Neural progenitor cell (in vitro differentiated cells): ENCODE measurements at regions not wholly inside any gene's neighbourhood (a gene's known extent, or its start where the extent isn't known, plus 50 kb on each side); places are given as distances from the start of the nearest gene placed in this dataset.

Experiments used
- DNase-seq: peaks from one replicate; pipeline ENCODE4 v3.0.0-alpha.2; 2016; ENCODE audit warnings: low spot score
- H2AFZ ChIP-seq: fragments of 200-600 bp; sonication (generic); replicated peaks from 2 replicates; pipeline ENCODE4 v1.6.1; 2016; ENCODE audit warnings: antibody characterized with exemption
- H3F3A ChIP-seq: fragments of 200-600 bp; sonication (generic); 2 replicates; pipeline ENCODE4 v1.6.1; 2016; ENCODE audit warnings: antibody characterized with exemption, low read depth
- H3K27ac ChIP-seq: fragments of 200-600 bp; sonication (generic); 2 replicates; pipeline ENCODE4 v1.5.1; 2016; ENCODE audit warnings: mild to moderate bottlenecking
- H3K27me3 ChIP-seq: fragments of 200-600 bp; sonication (generic); 2 replicates; pipeline ENCODE4 v1.6.1; 2016; ENCODE audit warnings: mild to moderate bottlenecking, moderate library complexity
- H3K36me3 ChIP-seq: fragments of 200-600 bp; sonication (generic); 2 replicates; pipeline ENCODE4 v1.5.1; 2016
- H3K4me1 ChIP-seq: fragments of 200-600 bp; sonication (generic); 2 replicates; pipeline ENCODE4 v1.6.1; 2016; ENCODE audit warnings: mixed run types
- H3K4me2 ChIP-seq: fragments of 200-600 bp; sonication (generic); 2 replicates; pipeline ENCODE4 v1.6.1; 2016
- H3K4me3 ChIP-seq: fragments of 200-600 bp; sonication (generic); 2 replicates; pipeline ENCODE4 v1.5.1; 2016
- H3K79me2 ChIP-seq: fragments of 200-600 bp; sonication (generic); 2 replicates; pipeline ENCODE4 v1.6.1; 2016; ENCODE audit warnings: low read depth
- H3K9ac ChIP-seq: fragments of 200-600 bp; sonication (generic); 2 replicates; pipeline ENCODE4 v1.6.1; 2016
- H3K9me3 ChIP-seq: fragments of 200-600 bp; sonication (generic); 2 replicates; pipeline ENCODE4 v1.5.1; 2016; ENCODE audit warnings: low read depth
- H4K20me1 ChIP-seq: fragments of 200-600 bp; sonication (generic); 2 replicates; pipeline ENCODE4 v1.6.1; 2016; ENCODE audit warnings: low read depth
- H3K27ac Mint-ChIP-seq: 3 replicates; pipeline ENCODE4 v1.8.0; 2021; ENCODE audit warnings: mixed read lengths
- H3K27me3 Mint-ChIP-seq: 2 replicates; pipeline ENCODE4 v1.8.0; 2022; ENCODE audit warnings: low read depth, mild to moderate bottlenecking, inconsistent platforms, moderate library complexity, mixed read lengths; ENCODE audit not compliant: insufficient read depth
- H3K36me3 Mint-ChIP-seq: 3 replicates; pipeline ENCODE4 v1.8.0; 2021; ENCODE audit warnings: mixed read lengths
- H3K4me1 Mint-ChIP-seq: 3 replicates; pipeline ENCODE4 v1.8.0; 2021; ENCODE audit warnings: mixed read lengths
- H3K4me3 Mint-ChIP-seq: 3 replicates; pipeline ENCODE4 v1.8.0; 2021; ENCODE audit warnings: mild to moderate bottlenecking, moderate library complexity, mixed read lengths
- H3K9me3 Mint-ChIP-seq: 3 replicates; pipeline ENCODE4 v1.8.0; 2020; ENCODE audit warnings: mixed read lengths
- CTCF ChIP-seq: fragments of 200-600 bp; sonication (generic); IDR thresholded peaks from 2 replicates; pipeline ENCODE4 v1.5.1; 2017; ENCODE audit warnings: antibody characterized with exemption, mild to moderate bottlenecking
- EZH2 ChIP-seq: fragments of 200-600 bp; sonication (generic); IDR thresholded peaks from 2 replicates; pipeline ENCODE4 v1.6.1; 2017; ENCODE audit warnings: antibody characterized with exemption, mild to moderate bottlenecking, moderate library complexity
- EZH2phosphoT487 ChIP-seq: fragments of 200-600 bp; sonication (generic); IDR thresholded peaks from 2 replicates; pipeline ENCODE4 v1.6.1; 2017; ENCODE audit warnings: antibody characterized with exemption

GRCh38 chr15:94135486-94136147 is 95.7 kb upstream of the MCTP2 start:
- peak; percentile 46 for DNase-seq
- no peak overlapping the region for H3K4me2 ChIP-seq
- no peaks in the 10 kb centered on the region for H3K79me2 ChIP-seq
- H3K9me3 Mint-ChIP-seq = peaks cover 6% of the 10 kb centered on the region
- no peak overlapping the region for H3K9ac ChIP-seq
- no peaks in the 10 kb centered on the region for H3K9me3 ChIP-seq
- H3K4me1 ChIP-seq = no peaks in the 10 kb centered on the region
- H3K27me3 ChIP-seq = peaks cover 18% of the 10 kb centered on the region
- no peak overlapping the region for H2AFZ ChIP-seq
- no peaks in the 10 kb centered on the region for H3K36me3 ChIP-seq
- no peaks in the 10 kb centered on the region for H3F3A ChIP-seq
- TF ChIP-seq EZH2 (no peak), CTCF (peak; percentile 51), EZH2phosphoT487 (no peak)
- no peaks in the 10 kb centered on the region for H3K4me1 Mint-ChIP-seq
- H3K4me3 ChIP-seq = no peak overlapping the region
- no peak overlapping the region for H3K27ac ChIP-seq
- H3K36me3 Mint-ChIP-seq = no peaks in the 10 kb centered on the region
- no peak overlapping the region for H3K4me3 Mint-ChIP-seq
- no peaks in the 10 kb centered on the region for H3K27me3 Mint-ChIP-seq
- no peaks in the 10 kb centered on the region for H4K20me1 ChIP-seq
- H3K27ac Mint-ChIP-seq = no peak overlapping the region

GRCh38 chr15:94131875-94132274 is 99.5 kb upstream of the MCTP2 start:
- H3K27ac ChIP-seq = no peak overlapping the region
- no peaks in the 10 kb centered on the region for H3K27me3 Mint-ChIP-seq
- no peak overlapping the region for H3K27ac Mint-ChIP-seq

GRCh38 chr15:94130504-94130903 is 100.9 kb upstream of the MCTP2 start:
- Mint-ChIP-seq H3K4me3 (no peak overlapping the region), H3K36me3 (no peaks in the 10 kb centered on the region), H3K4me1 (no peaks in the 10 kb centered on the region), H3K27me3 (no peaks in the 10 kb centered on the region), H3K27ac (no peak overlapping the region), H3K9me3 (peaks cover 6% of the 10 kb centered on the region)
- Histone ChIP-seq H3K4me1 (no peaks in the 10 kb centered on the region), H3K79me2 (no peaks in the 10 kb centered on the region), H3K27me3 (no peaks in the 10 kb centered on the region), H3K9ac (no peak overlapping the region), H3F3A (no peaks in the 10 kb centered on the region), H3K9me3 (no peaks in the 10 kb centered on the region), H3K4me2 (no peak overlapping the region), H4K20me1 (no peaks in the 10 kb centered on the region), H3K4me3 (no peak overlapping the region), H3K27ac (no peak overlapping the region), H3K36me3 (no peaks in the 10 kb centered on the region), H2AFZ (no peak overlapping the region)
- DNase-seq = no peak
- TF ChIP-seq CTCF (no peak), EZH2 (no peak), EZH2phosphoT487 (no peak)

More at GRCh38 chr15:94131875-94132274, 99.5 kb upstream of the MCTP2 start:
- DNase-seq = no peak
- H3F3A ChIP-seq = no peaks in the 10 kb centered on the region
- H4K20me1 ChIP-seq = no peaks in the 10 kb centered on the region
- no peaks in the 10 kb centered on the region for H3K9me3 ChIP-seq
- H3K27me3 ChIP-seq = no peaks in the 10 kb centered on the region
- TF ChIP-seq EZH2 = no peak
- TF ChIP-seq EZH2phosphoT487 = no peak
- TF ChIP-seq CTCF = no peak
- no peak overlapping the region for H2AFZ ChIP-seq
- H3K9ac ChIP-seq = no peak overlapping the region
- no peaks in the 10 kb centered on the region for H3K4me1 Mint-ChIP-seq
- H3K9me3 Mint-ChIP-seq = peaks cover 6% of the 10 kb centered on the region
- no peaks in the 10 kb centered on the region for H3K4me1 ChIP-seq
- no peaks in the 10 kb centered on the region for H3K36me3 ChIP-seq
- no peaks in the 10 kb centered on the region for H3K79me2 ChIP-seq
- no peaks in the 10 kb centered on the region for H3K36me3 Mint-ChIP-seq
- no peak overlapping the region for H3K4me2 ChIP-seq
- no peak overlapping the region for H3K4me3 Mint-ChIP-seq
- no peak overlapping the region for H3K4me3 ChIP-seq
